Common myeloid progenitor, CD34-positive (primary cell): ENCODE measurements at regions not wholly inside any gene's neighbourhood (a gene's known extent, or its start where the extent isn't known, plus 50 kb on each side); places are given as distances from the start of the nearest gene placed in this dataset.
"Not testable (repeated sequence)": the region's sequence is repeated elsewhere in the genome, so short reads cannot be mapped to it uniquely, and the experiment has no call there.

Source experiments
- CTCF ChIA-PET: fragments of 350-600 bp; sonication (Branson Sonifier 250); formaldehyde crosslinking; loops from one replicate; lab custom pipeline; 2021; ENCODE audit warnings: antibody characterized with exemption; lab: Charles Lee
- POLR2A ChIA-PET: fragments of 350-600 bp; sonication (Branson Sonifier 250); formaldehyde crosslinking; loops from one replicate; lab custom pipeline; 2021; ENCODE audit warnings: antibody characterized with exemption; lab: Charles Lee
- DNase-seq, 3 donors: peaks; one replicate each; pipeline versions ENCODE4 v3.0.0 to v3.0.0-alpha.2; 2013
- H3K27ac ChIP-seq, 2 experiments: 1 replicate in 1 of 2; 2 replicates in 1 of 2; pipeline ENCODE4 v1.7.0; 2013; ENCODE audit warnings: inconsistent platforms in 2 of 2, low read length in 2 of 2, mild to moderate bottlenecking in 2 of 2, low read depth in 1 of 2, moderate library complexity in 1 of 2; ENCODE audit not compliant: severe bottlenecking in 2 of 2, insufficient read depth in 1 of 2, poor library complexity in 1 of 2
- H3K27me3 ChIP-seq, 5 experiments: replicated peaks in 2 of 5; 1 replicate in 3 of 5; 2 replicates in 2 of 5; pipeline versions ENCODE4 v1.6.1 to v1.7.0; 2013; ENCODE audit warnings: low read length in 4 of 5, mild to moderate bottlenecking in 2 of 5, moderate library complexity in 2 of 5, inconsistent platforms in 1 of 5; ENCODE audit not compliant: insufficient read depth in 5 of 5, control insufficient read depth in 4 of 5
- H3K36me3 ChIP-seq, 4 experiments: 1 replicate in 2 of 4; 2 replicates in 2 of 4; pipeline versions ENCODE4 v1.6.1 to v1.7.0; 2013; ENCODE audit warnings: low read length in 3 of 4, control low read depth in 1 of 4, mild to moderate bottlenecking in 1 of 4; ENCODE audit not compliant: control insufficient read depth in 4 of 4, insufficient read depth in 4 of 4
- H3K4me1 ChIP-seq, 4 experiments: 1 replicate in 3 of 4; 2 replicates in 1 of 4; pipeline versions ENCODE4 v1.6.1 to v1.7.1; 2013; ENCODE audit warnings: low read length in 3 of 4, mild to moderate bottlenecking in 3 of 4, control low read depth in 1 of 4, inconsistent platforms in 1 of 4, moderate library complexity in 1 of 4; ENCODE audit not compliant: control insufficient read depth in 4 of 4, insufficient read depth in 4 of 4; ENCODE audit errors: control extremely low read depth in 1 of 4
- H3K4me3 ChIP-seq, 7 experiments: 1 replicate in 4 of 7; 2 replicates in 3 of 7; pipeline versions ENCODE4 v1.5.1 to v1.7.0; 2013; ENCODE audit warnings: mild to moderate bottlenecking in 7 of 7, low read length in 6 of 7, moderate library complexity in 6 of 7, inconsistent platforms in 2 of 7, low read depth in 2 of 7, control low read depth in 1 of 7; ENCODE audit not compliant: insufficient read depth in 4 of 7, control insufficient read depth in 1 of 7; ENCODE audit errors: extremely low read depth in 1 of 7
- H3K9me3 ChIP-seq, 5 experiments: 1 replicate in 4 of 5; 2 replicates in 1 of 5; pipeline versions ENCODE4 v1.6.1 to v1.7.1; 2013; ENCODE audit warnings: low read length in 4 of 5, mild to moderate bottlenecking in 2 of 5, inconsistent platforms in 1 of 5, low read depth in 1 of 5, moderate library complexity in 1 of 5; ENCODE audit not compliant: control insufficient read depth in 4 of 5, insufficient read depth in 2 of 5; ENCODE audit errors: control extremely low read depth in 1 of 5
- WGBS: methylation state at CpG from one replicate; pipeline ENCODE4 v1.1.5; 2013; ENCODE audit not compliant: insufficient coverage; 5-methylcytosine and 5-hydroxymethylcytosine counted together

- H3K4me3 ChIP-seq, result no peak overlapping the region
- no peaks in the 10 kb centered on the region for H3K4me1 ChIP-seq
- H3K36me3 ChIP-seq, result no peaks in the 10 kb centered on the region
- peaks cover 0 to 5% (median 0%) of the 10 kb centered on the region in 5 experiments for H3K27me3 ChIP-seq
- ChIA-PET POLR2A (no interaction called here), CTCF (no interaction called here)
- no peak for DNase-seq
- H3K9me3 ChIP-seq, result no peaks in the 10 kb centered on the region
- no peak overlapping the region for H3K27ac ChIP-seq
- WGBS, result 70% methylated on average over 2 of the region's 2 CpGs
These were observed 128.5 kb downstream of the TBX3 start for GRCh38 chr12:114555451-114555850.

- POLR2A ChIA-PET, result no interaction called here
- WGBS, result 86% methylated on average over 1 of the region's 1 CpG
These were observed 136.3 kb downstream of the TBX3 start for GRCh38 chr12:114547636-114548035.

GRCh38 chr12:114530417-114530816 lies 124.5 kb upstream of the TBX5 start:
- Histone ChIP-seq H3K4me3 (no peak overlapping the region), H3K9me3 (no peaks in the 10 kb centered on the region), H3K4me1 (no peaks in the 10 kb centered on the region), H3K27me3 (peaks cover 0 to 2% (median 0%) of the 10 kb centered on the region in 5 experiments), H3K27ac (no peak overlapping the region), H3K36me3 (no peaks in the 10 kb centered on the region)
- ChIA-PET CTCF (no interaction called here), POLR2A (no interaction called here)
- 62% methylated on average over 4 of the region's 7 CpGs for WGBS
- no peak for DNase-seq

More at GRCh38 chr12:114547636-114548035, 136.3 kb downstream of the TBX3 start:
- no peak for DNase-seq
- H3K27ac ChIP-seq, result no peak overlapping the region
- CTCF ChIA-PET, result interaction anchor here (0.6 kb wide), 1 partner anchor 650 kb away, joined by 3 read pairs; no protein-coding TSS in a partner anchor
- H3K36me3 ChIP-seq, result no peaks in the 10 kb centered on the region
- H3K4me1 ChIP-seq, result no peaks in the 10 kb centered on the region
- no peaks in the 10 kb centered on the region for H3K9me3 ChIP-seq
- no peak overlapping the region for H3K4me3 ChIP-seq
- peaks cover 0 to 3% (median 0%) of the 10 kb centered on the region in 5 experiments for H3K27me3 ChIP-seq

GRCh38 chr12:114529966-114530365 lies 124.0 kb upstream of the TBX5 start:
- CTCF ChIA-PET, result no interaction called here
- DNase-seq, result no peak
- no peaks in the 10 kb centered on the region for H3K9me3 ChIP-seq
- H3K27me3 ChIP-seq, result peaks cover 0 to 2% (median 0%) of the 10 kb centered on the region in 5 experiments
- H3K36me3 ChIP-seq, result no peaks in the 10 kb centered on the region
- POLR2A ChIA-PET, result no interaction called here
- H3K27ac ChIP-seq, result no peak overlapping the region
- H3K4me1 ChIP-seq, result no peaks in the 10 kb centered on the region
- no peak overlapping the region for H3K4me3 ChIP-seq
- no CpG with 5 or more reads among the region's 2 CpGs for WGBS

- no peak for DNase-seq
- ChIA-PET CTCF (no interaction called here), POLR2A (no interaction called here)
- Histone ChIP-seq H3K4me3 (no peak overlapping the region), H3K36me3 (no peaks in the 10 kb centered on the region), H3K27me3 (peaks cover 0 to 3% (median 2%) of the 10 kb centered on the region in 5 experiments), H3K9me3 (no peaks in the 10 kb centered on the region), H3K27ac (no peak overlapping the region), H3K4me1 (no peaks in the 10 kb centered on the region)
- WGBS, result 86% methylated on average over 3 of the region's 3 CpGs
These were observed 122.8 kb upstream of the TBX5 start for GRCh38 chr12:114528766-114529165.

GRCh38 chr12:114521160-114521559 lies 115.2 kb upstream of the TBX5 start:
- H3K4me3 ChIP-seq, DNase-seq, H3K9me3 ChIP-seq, H3K27me3 ChIP-seq, H3K36me3 ChIP-seq, POLR2A ChIA-PET, CTCF ChIA-PET, H3K4me1 ChIP-seq, H3K27ac ChIP-seq: not testable (repeated sequence)
- 100% methylated on average over 2 of the region's 2 CpGs for WGBS

GRCh38 chr12:114512351-114512750 lies 106.4 kb upstream of the TBX5 start:
- 100% methylated on average over 1 of the region's 3 CpGs for WGBS
- DNase-seq, result no peak
- Histone ChIP-seq H3K27me3 (peaks cover 0 to 6% (median 2%) of the 10 kb centered on the region in 5 experiments), H3K4me3 (no peak overlapping the region), H3K9me3 (no peaks in the 10 kb centered on the region), H3K27ac (no peak overlapping the region), H3K36me3 (no peaks in the 10 kb centered on the region), H3K4me1 (no peaks in the 10 kb centered on the region)
- ChIA-PET POLR2A (no interaction called here), CTCF (interaction anchor here (2.8 kb wide), 1 partner anchor 532 kb away, joined by 9 read pairs; no protein-coding TSS in a partner anchor)
